ENCODE measurements at regions not wholly inside any gene's neighbourhood (a gene's known extent, or its start where the extent isn't known, plus 50 kb on each side); places are given as distances from the start of the nearest gene placed in this dataset.

- H3K9me3 Mint-ChIP-seq, result no peaks in the 10 kb centered on the region
- no peaks in the 10 kb centered on the region for H3K36me3 Mint-ChIP-seq (ENCODE audit: insufficient read depth in 2 of 2)
- H3K4me3 Mint-ChIP-seq, result no peak overlapping the region
- ATAC-seq (replicated peaks in 1 of 2), result no peak
- H3K27me3 Mint-ChIP-seq (ENCODE audit: low read depth), result no peaks in the 10 kb centered on the region
- no peak overlapping the region for H3K27ac Mint-ChIP-seq
- DNase-seq, result no peak
- no peaks in the 10 kb centered on the region for H3K4me1 Mint-ChIP-seq (ENCODE audit: low read depth)
Observed at GRCh38 chr5:2399804-2400203, 351.7 kb downstream of the IRX2 start.

- Mint-ChIP-seq H3K27ac (no peak overlapping the region), H3K27me3 (ENCODE audit: low read depth) (no peaks in the 10 kb centered on the region), H3K4me1 (ENCODE audit: low read depth) (no peaks in the 10 kb centered on the region), H3K9me3 (no peaks in the 10 kb centered on the region), H3K4me3 (no peak overlapping the region), H3K36me3 (ENCODE audit: insufficient read depth in 2 of 2) (no peaks in the 10 kb centered on the region)
- no peak for ATAC-seq (replicated peaks in 1 of 2)
- DNase-seq, result no peak
Observed at GRCh38 chr5:2399096-2399495, 352.4 kb downstream of the IRX2 start.

DNA sequence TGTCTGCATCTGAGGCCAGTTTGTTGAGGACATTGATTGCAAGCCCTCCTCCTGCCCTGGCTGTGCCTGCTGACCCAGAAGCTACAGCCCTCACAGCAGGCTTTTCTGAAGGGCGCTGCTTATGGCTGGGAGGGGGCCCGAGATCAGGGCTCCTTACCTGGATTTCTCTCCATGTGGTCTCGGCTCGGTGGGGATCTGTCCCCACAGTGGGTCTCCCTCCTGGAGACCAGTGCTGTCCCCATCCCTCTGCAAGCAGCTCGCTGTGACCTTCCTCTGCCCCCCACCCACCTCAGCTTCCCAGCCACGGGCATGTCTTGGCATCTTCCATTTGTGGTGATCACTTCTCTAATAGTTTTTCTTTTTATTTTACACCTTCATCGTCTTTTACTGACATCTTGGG is 357.9 kb downstream of the IRX2 start:
- peaks cover 8% of the 10 kb centered on the region for H3K27me3 Mint-ChIP-seq (ENCODE audit: low read depth)
- no peaks in the 10 kb centered on the region for H3K9me3 Mint-ChIP-seq
- H3K27ac Mint-ChIP-seq, result no peak overlapping the region
- H3K4me1 Mint-ChIP-seq (ENCODE audit: low read depth), result no peaks in the 10 kb centered on the region
- no peaks in the 10 kb centered on the region for H3K36me3 Mint-ChIP-seq (ENCODE audit: insufficient read depth in 2 of 2)
- DNase-seq, result no peak
- ATAC-seq (replicated peaks in 1 of 2), result no peak
- H3K4me3 Mint-ChIP-seq, result no peak overlapping the region

DNA sequence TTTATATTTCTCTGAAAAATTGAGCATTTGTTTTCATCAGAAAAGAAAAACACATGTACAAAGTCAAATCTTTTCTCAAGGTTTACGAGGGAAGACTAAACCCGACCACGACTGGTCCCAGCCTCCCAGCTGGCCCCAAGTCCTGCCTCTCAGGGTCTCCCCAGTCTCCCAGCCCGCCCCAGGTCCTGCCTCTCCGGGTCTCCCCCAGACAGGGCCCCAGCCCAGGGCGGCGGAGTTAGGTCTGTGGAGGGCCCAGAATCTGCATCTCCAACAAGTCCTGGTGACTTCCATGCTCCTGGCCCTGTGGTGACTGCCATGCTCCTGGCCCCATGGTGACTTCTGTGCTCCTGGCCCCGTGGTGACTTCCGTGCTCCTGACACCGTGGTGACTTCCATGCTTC is 359.9 kb downstream of the IRX2 start:
- Mint-ChIP-seq H3K4me3 (no peak overlapping the region), H3K27ac (no peak overlapping the region), H3K36me3 (ENCODE audit: insufficient read depth in 2 of 2) (no peaks in the 10 kb centered on the region), H3K4me1 (ENCODE audit: low read depth) (no peaks in the 10 kb centered on the region), H3K9me3 (no peaks in the 10 kb centered on the region), H3K27me3 (ENCODE audit: low read depth) (peaks cover 8% of the 10 kb centered on the region)
- ATAC-seq (replicated peaks in 1 of 2), result no peak
- no peak for DNase-seq

GRCh38 chr5:2391021-2391420 is 360.5 kb downstream of the IRX2 start:
- H3K4me1 Mint-ChIP-seq (ENCODE audit: low read depth), result no peaks in the 10 kb centered on the region
- H3K36me3 Mint-ChIP-seq (ENCODE audit: insufficient read depth in 2 of 2), result no peaks in the 10 kb centered on the region
- H3K4me3 Mint-ChIP-seq, result no peak overlapping the region
- no peak overlapping the region for H3K27ac Mint-ChIP-seq
- ATAC-seq (replicated peaks in 1 of 2) (no peak), DNase-seq (no peak)
- H3K27me3 Mint-ChIP-seq (ENCODE audit: low read depth), result peaks cover 8% of the 10 kb centered on the region
- H3K9me3 Mint-ChIP-seq, result no peaks in the 10 kb centered on the region

GRCh38 chr5:2388571-2388970 is 362.9 kb downstream of the IRX2 start:
- ATAC-seq (replicated peaks in 1 of 2) (no peak), DNase-seq (no peak)
- no peak overlapping the region for H3K4me3 Mint-ChIP-seq
- H3K36me3 Mint-ChIP-seq (ENCODE audit: insufficient read depth in 2 of 2), result no peaks in the 10 kb centered on the region
- peaks cover 8% of the 10 kb centered on the region for H3K27me3 Mint-ChIP-seq (ENCODE audit: low read depth)
- no peaks in the 10 kb centered on the region for H3K4me1 Mint-ChIP-seq (ENCODE audit: low read depth)
- no peaks in the 10 kb centered on the region for H3K9me3 Mint-ChIP-seq
- H3K27ac Mint-ChIP-seq, result no peak overlapping the region

GRCh38 chr5:2387634-2388325 is 363.7 kb downstream of the IRX2 start:
- DNase-seq, result no peak
- H3K4me1 Mint-ChIP-seq (ENCODE audit: low read depth), result no peaks in the 10 kb centered on the region
- H3K4me3 Mint-ChIP-seq, result no peak overlapping the region
- ATAC-seq (replicated peaks in 1 of 2), result no peak
- H3K27ac Mint-ChIP-seq, result no peak overlapping the region
- no peaks in the 10 kb centered on the region for H3K9me3 Mint-ChIP-seq
- no peaks in the 10 kb centered on the region for H3K36me3 Mint-ChIP-seq (ENCODE audit: insufficient read depth in 2 of 2)
- peaks cover 3% of the 10 kb centered on the region for H3K27me3 Mint-ChIP-seq (ENCODE audit: low read depth)

DNA sequence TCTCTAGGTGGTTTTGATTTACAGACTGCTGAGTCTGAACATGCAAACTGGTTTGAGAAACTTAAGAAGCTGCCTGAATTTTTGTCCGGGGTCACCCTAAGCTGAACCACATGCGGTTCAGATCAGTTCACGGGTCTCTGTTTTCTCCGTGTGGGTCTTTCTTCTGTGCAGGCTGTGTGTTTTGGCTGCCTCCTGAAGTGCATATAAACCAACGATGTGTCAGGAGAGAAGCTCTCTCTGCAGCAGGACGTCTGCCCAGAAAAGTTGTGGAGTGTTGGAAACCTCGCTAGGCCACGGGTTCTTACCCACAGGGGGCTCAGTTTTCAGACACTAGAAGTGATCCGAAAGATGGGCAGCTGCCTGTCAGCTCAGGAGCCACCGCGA is 364.2 kb downstream of the IRX2 start:
- no peak overlapping the region for H3K4me3 Mint-ChIP-seq
- no peaks in the 10 kb centered on the region for H3K27me3 Mint-ChIP-seq (ENCODE audit: low read depth)
- H3K36me3 Mint-ChIP-seq (ENCODE audit: insufficient read depth in 2 of 2), result no peaks in the 10 kb centered on the region
- no peak for ATAC-seq (replicated peaks in 1 of 2)
- H3K27ac Mint-ChIP-seq, result no peak overlapping the region
- no peaks in the 10 kb centered on the region for H3K9me3 Mint-ChIP-seq
- DNase-seq, result no peak
- H3K4me1 Mint-ChIP-seq (ENCODE audit: low read depth), result no peaks in the 10 kb centered on the region

GRCh38 chr5:2385818-2386217 is 365.7 kb downstream of the IRX2 start:
- H3K9me3 Mint-ChIP-seq, result no peaks in the 10 kb centered on the region
- no peaks in the 10 kb centered on the region for H3K4me1 Mint-ChIP-seq (ENCODE audit: low read depth)
- no peaks in the 10 kb centered on the region for H3K27me3 Mint-ChIP-seq (ENCODE audit: low read depth)
- ATAC-seq (replicated peaks in 1 of 2), result no peak
- no peak for DNase-seq
- no peak overlapping the region for H3K4me3 Mint-ChIP-seq
- H3K27ac Mint-ChIP-seq, result no peak overlapping the region
- no peaks in the 10 kb centered on the region for H3K36me3 Mint-ChIP-seq (ENCODE audit: insufficient read depth in 2 of 2)

- ATAC-seq (replicated peaks in 1 of 2) (no peak), DNase-seq (no peak)
- Mint-ChIP-seq H3K4me1 (ENCODE audit: low read depth) (no peaks in the 10 kb centered on the region), H3K27ac (no peak overlapping the region), H3K4me3 (no peak overlapping the region), H3K27me3 (ENCODE audit: low read depth) (no peaks in the 10 kb centered on the region), H3K36me3 (ENCODE audit: insufficient read depth in 2 of 2) (no peaks in the 10 kb centered on the region), H3K9me3 (peaks cover 0 to 3% of the 10 kb centered on the region in 2 donors)
Observed at GRCh38 chr5:2383698-2384065, 367.8 kb downstream of the IRX2 start.

GRCh38 chr5:2382776-2383697 is 368.4 kb downstream of the IRX2 start:
- Mint-ChIP-seq H3K4me1 (ENCODE audit: low read depth) (no peaks in the 10 kb centered on the region), H3K27ac (no peak overlapping the region), H3K4me3 (no peak overlapping the region), H3K36me3 (ENCODE audit: insufficient read depth in 2 of 2) (no peaks in the 10 kb centered on the region), H3K9me3 (peaks cover 0 to 3% of the 10 kb centered on the region in 2 donors), H3K27me3 (ENCODE audit: low read depth) (no peaks in the 10 kb centered on the region)
- ATAC-seq (replicated peaks in 1 of 2) (no peak), DNase-seq (no peak)

DNA sequence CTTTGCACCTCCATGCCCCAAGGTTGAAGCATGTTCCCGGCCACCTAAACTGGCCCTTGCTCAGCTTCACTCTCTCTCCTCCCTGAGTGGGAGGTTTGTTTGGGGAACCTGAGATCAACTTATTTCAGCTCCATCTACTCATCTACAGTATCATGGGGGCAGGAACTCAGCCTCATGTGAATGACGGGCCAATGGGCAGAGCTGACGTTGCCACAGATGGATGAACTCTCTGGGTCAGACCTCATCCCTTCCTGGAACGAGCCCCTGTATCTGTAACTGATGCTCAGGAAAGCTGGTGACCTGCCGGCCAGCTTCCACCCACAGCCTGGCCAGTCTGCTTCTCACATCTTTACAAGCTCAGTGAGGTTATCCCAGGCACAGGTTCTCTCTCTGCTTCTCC is 369.6 kb downstream of the IRX2 start:
- H3K36me3 Mint-ChIP-seq (ENCODE audit: insufficient read depth in 2 of 2), result no peaks in the 10 kb centered on the region
- no peak for DNase-seq
- H3K4me1 Mint-ChIP-seq (ENCODE audit: low read depth), result no peaks in the 10 kb centered on the region
- H3K27me3 Mint-ChIP-seq (ENCODE audit: low read depth), result no peaks in the 10 kb centered on the region
- H3K9me3 Mint-ChIP-seq, result peaks cover 0 to 3% of the 10 kb centered on the region in 2 donors
- no peak overlapping the region for H3K27ac Mint-ChIP-seq
- ATAC-seq (replicated peaks in 1 of 2), result no peak
- H3K4me3 Mint-ChIP-seq, result no peak overlapping the region

- Mint-ChIP-seq H3K4me1 (ENCODE audit: low read depth) (no peaks in the 10 kb centered on the region), H3K27ac (no peak overlapping the region), H3K36me3 (ENCODE audit: insufficient read depth in 2 of 2) (no peaks in the 10 kb centered on the region), H3K27me3 (ENCODE audit: low read depth) (no peaks in the 10 kb centered on the region), H3K9me3 (peaks cover 0 to 3% of the 10 kb centered on the region in 2 donors), H3K4me3 (no peak overlapping the region)
- DNase-seq, result no peak
- no peak for ATAC-seq (replicated peaks in 1 of 2)
Observed at GRCh38 chr5:2381070-2381469, 370.4 kb downstream of the IRX2 start.

GRCh38 chr5:2378976-2379375 is 372.5 kb downstream of the IRX2 start:
- H3K27ac Mint-ChIP-seq, result no peak overlapping the region
- DNase-seq, result no peak
- no peaks in the 10 kb centered on the region for H3K36me3 Mint-ChIP-seq (ENCODE audit: insufficient read depth in 2 of 2)
- no peaks in the 10 kb centered on the region for H3K27me3 Mint-ChIP-seq (ENCODE audit: low read depth)
- peaks cover 0 to 3% of the 10 kb centered on the region in 2 donors for H3K9me3 Mint-ChIP-seq
- no peak for ATAC-seq (replicated peaks in 1 of 2)
- H3K4me3 Mint-ChIP-seq, result no peak overlapping the region
- no peaks in the 10 kb centered on the region for H3K4me1 Mint-ChIP-seq (ENCODE audit: low read depth)
